K562 (cell line): ENCODE measurements at regions not wholly inside any gene's neighbourhood (a gene's known extent, or its start where the extent isn't known, plus 50 kb on each side); places are given as distances from the start of the nearest gene placed in this dataset.

Experiments
- CEBPB ChIP-seq: fragments of 450-650 bp; IDR thresholded peaks from 2 replicates; pipeline ENCODE4 v1.6.1; 2016; ENCODE audit warnings: missing genetic modification characterization, missing compliant biosample characterization
- CTCF ChIP-seq, 3 experiments: IDR thresholded peaks in 2 of 3; conservative IDR thresholded peaks in 1 of 3; 2 replicates each; pipeline ENCODE4 v1.5.1; 2011 to 2012; ENCODE audit warnings: low read length in 3 of 3, mild to moderate bottlenecking in 3 of 3, control low read depth in 2 of 3, improper control_type of control experiment in 1 of 3, inconsistent platforms in 1 of 3, low read depth in 1 of 3, mixed read lengths in 1 of 3, moderate library complexity in 1 of 3; ENCODE audit not compliant: insufficient read depth in 2 of 3
- HINFP ChIP-seq: fragments of 450-650 bp; conservative IDR thresholded peaks from 2 replicates; pipeline ENCODE4 v1.6.1; 2016; ENCODE audit warnings: missing genetic modification characterization, low read depth, mild to moderate bottlenecking, control low read depth, missing compliant biosample characterization
- RBM34 ChIP-seq: fragments of 200-400 bp; formaldehyde crosslinking; IDR thresholded peaks from 2 replicates; pipeline ENCODE4 v1.6.1; 2018; ENCODE audit warnings: low read length, borderline replicate concordance; ENCODE audit not compliant: insufficient read depth
- ZNF253 ChIP-seq: fragments of 250-450 bp; sonication (Bioruptor Pico); conservative IDR thresholded peaks from 2 replicates; pipeline ENCODE4 v1.6.1; 2021; ENCODE audit warnings: mild to moderate bottlenecking

GRCh38 chr16:85370881-85371651 is 242.1 kb upstream of the GSE1 start:
- TF ChIP-seq CEBPB (tag) = no peak
- TF ChIP-seq ZNF253 = no peak
- no peak for TF ChIP-seq CTCF (IDR thresholded peaks at IDR 0.05 in 2 of 3, conservative IDR thresholded peaks at IDR 0.05 in 1 of 3; ENCODE audit: insufficient read depth in 2 of 3, low read depth in 1 of 3, low read length in 3 of 3)
- no peak for TF ChIP-seq RBM34
- TF ChIP-seq HINFP = no peak
